ENCODE measurements at regions not wholly inside any gene's neighbourhood (a gene's known extent, or its start where the extent isn't known, plus 50 kb on each side); places are given as distances from the start of the nearest gene placed in this dataset. TPM values are rescaled to one million over a fixed set of nuclear protein-coding genes. Genes with fewer than 3 reads are reported as not detected.

Small RNA genes lying in the stretch of these regions (microRNA-seq; reads per million reads assigned to microRNA genes)
- gene MIR1299 (ENCODE audit: unreplicated experiment), result not detected
